ENCODE measurements at regions not wholly inside any gene's neighbourhood (a gene's known extent, or its start where the extent isn't known, plus 50 kb on each side); places are given as distances from the start of the nearest gene placed in this dataset.

DNA sequence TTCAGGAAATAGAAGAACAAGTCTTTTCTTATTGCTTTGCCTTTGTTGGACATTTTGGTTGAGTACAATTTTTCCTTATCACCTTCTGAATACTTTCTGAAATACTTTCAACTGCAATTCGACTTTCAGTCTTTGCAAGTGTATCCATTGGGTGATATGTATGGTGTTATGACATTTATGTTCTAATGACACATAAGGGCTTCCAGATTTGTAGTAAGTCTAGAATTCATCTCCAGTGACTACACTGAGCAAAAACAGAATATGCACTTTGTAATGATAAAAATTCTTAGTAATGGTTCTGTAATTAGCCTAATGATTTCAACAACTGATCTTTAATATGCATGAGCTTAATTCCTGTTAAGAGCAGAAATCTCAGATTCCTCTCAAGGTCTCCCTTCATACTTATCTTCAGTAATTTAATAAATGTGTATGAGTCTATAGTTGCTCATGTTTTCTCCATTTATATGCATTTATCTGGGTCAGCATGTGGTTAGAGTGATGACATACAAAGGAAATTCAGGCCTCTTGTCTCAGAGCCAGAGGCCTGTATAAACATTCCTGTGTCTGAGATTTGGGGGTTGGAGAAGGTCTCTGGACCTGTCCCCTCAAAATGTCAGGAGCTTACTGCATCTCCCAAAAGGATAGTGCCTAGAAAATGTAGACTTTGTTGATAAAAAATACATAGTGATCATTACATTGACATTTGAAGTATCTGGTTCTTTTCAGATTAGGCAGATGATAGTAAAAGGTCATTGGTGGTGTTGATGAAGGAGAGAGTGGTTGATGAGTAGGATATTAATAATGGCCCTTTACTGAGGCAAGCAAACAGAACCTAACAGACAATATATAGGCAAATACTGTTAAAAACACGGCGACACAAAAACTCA, 114.9 kb downstream of the QPCT start:
- DNase-seq: no peak
- H3K4me3 ChIP-seq (ENCODE audit: insufficient read depth, low read depth, low read length): no peak overlapping the region

DNA sequence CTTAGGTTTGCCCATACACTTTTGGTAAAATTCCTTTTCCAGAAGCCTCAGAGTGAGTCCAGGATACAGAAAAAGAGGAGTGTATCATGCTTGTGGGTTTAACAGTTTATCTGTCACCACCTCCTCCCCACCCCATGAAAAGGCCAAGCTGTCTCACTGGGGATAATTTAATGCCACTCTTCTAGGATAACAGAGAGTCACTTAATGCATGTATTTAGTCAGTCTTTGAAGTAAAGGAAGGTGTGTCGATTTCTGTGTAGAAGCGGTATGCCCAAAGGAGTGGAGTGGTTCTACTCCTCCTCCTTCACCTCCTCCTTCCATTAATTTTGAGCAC, 116.4 kb downstream of the QPCT start:
- Histone ChIP-seq H3K4me3 (ENCODE audit: insufficient read depth, low read depth, low read length) (no peak overlapping the region), H3K27me3 (ENCODE audit: control insufficient read depth, insufficient read depth, low read length) (no peaks in the 10 kb centered on the region), H3K36me3 (replicated peaks; ENCODE audit: control insufficient read depth, insufficient read depth, low read length) (no peaks in the 10 kb centered on the region)
- DNase-seq: no peak

More for the DNA sequence above, 114.9 kb downstream of the QPCT start:
- no peaks in the 10 kb centered on the region for H3K27me3 ChIP-seq (ENCODE audit: control insufficient read depth, insufficient read depth, low read length)
- H3K36me3 ChIP-seq (replicated peaks; ENCODE audit: control insufficient read depth, insufficient read depth, low read length): no peaks in the 10 kb centered on the region

DNA sequence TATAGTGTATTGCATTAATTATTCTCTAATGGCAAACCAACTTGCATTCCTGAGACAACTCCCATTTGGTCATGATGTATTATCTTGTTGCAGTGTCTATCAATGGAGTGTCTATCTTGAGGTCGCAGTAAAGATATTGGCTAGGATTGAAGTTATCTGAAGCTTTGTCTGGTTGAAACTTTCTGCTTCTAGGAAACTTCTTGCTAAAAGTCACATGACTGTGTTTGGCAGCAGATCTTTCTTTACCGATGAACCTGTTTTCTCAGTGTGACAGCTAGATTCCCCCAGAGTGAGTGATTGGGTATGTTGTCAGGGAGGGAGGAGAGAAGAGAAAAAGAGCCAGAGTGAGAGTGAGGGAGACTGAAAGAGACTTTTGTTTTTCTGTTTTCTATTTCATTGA, 119.6 kb downstream of the QPCT start:
- no peaks in the 10 kb centered on the region for H3K27me3 ChIP-seq (ENCODE audit: control insufficient read depth, insufficient read depth, low read length)
- H3K4me3 ChIP-seq (ENCODE audit: insufficient read depth, low read depth, low read length): no peak overlapping the region
- no peaks in the 10 kb centered on the region for H3K36me3 ChIP-seq (replicated peaks; ENCODE audit: control insufficient read depth, insufficient read depth, low read length)
- no peak for DNase-seq

DNA sequence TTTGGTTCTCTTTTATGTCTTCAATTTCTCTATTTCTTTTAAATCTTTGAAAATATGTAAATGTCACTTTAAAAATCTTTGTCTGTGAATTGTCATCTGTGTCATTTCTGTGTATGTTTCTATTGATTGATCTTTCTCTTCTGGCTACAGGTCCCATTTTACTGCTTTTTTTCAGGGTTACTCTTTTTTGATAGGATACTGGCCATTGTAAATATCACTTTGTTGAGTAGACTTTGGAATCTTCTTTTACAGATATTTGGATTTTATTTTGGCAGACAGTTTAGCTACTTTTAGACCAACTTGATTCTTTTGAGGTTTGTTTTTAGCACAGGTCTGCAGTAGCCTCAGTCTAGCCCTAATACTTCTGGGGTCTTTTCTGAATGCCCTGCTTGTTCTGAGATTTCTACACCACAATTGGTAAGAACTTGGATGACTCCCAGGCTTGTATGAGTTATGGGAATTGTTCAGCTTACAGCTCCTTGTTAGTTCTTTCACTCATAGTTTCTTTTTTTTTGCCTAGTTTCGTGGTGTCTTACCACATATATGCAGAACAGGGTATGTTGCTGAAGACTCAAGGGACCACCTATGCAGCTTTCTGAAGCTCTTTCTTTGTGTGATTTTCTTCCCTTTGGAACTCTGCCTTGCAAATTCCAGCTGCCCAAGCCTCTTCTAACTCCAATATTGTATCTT, 122.2 kb downstream of the QPCT start:
- no peaks in the 10 kb centered on the region for H3K27me3 ChIP-seq (ENCODE audit: control insufficient read depth, insufficient read depth, low read length)
- DNase-seq: no peak

DNA sequence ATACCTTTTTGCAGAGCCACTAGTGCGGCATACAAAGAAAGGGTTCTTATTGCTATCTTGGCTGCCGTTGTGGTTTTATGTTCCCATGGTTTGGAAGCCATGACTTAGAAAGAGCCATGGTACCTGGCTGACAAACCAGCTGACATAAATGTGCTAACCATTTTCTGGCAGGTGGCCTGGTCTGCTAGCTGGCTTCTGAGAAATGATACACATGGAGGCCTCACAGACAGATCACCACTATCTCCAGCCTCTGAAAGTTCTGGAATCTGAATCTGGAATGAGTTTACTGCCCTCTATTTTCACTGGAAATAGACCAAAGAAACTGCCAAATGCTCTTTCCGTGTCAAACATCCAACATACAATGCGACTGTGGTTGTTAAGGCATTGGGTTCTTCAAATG, 123.7 kb downstream of the QPCT start:
- Histone ChIP-seq H3K4me3 (ENCODE audit: insufficient read depth, low read depth, low read length) (no peak overlapping the region), H3K27me3 (ENCODE audit: control insufficient read depth, insufficient read depth, low read length) (no peaks in the 10 kb centered on the region), H3K36me3 (replicated peaks; ENCODE audit: control insufficient read depth, insufficient read depth, low read length) (no peaks in the 10 kb centered on the region)
- DNase-seq: no peak

More for the DNA sequence above, 122.2 kb downstream of the QPCT start:
- H3K36me3 ChIP-seq (replicated peaks; ENCODE audit: control insufficient read depth, insufficient read depth, low read length): no peaks in the 10 kb centered on the region
- no peak overlapping the region for H3K4me3 ChIP-seq (ENCODE audit: insufficient read depth, low read depth, low read length)

DNA sequence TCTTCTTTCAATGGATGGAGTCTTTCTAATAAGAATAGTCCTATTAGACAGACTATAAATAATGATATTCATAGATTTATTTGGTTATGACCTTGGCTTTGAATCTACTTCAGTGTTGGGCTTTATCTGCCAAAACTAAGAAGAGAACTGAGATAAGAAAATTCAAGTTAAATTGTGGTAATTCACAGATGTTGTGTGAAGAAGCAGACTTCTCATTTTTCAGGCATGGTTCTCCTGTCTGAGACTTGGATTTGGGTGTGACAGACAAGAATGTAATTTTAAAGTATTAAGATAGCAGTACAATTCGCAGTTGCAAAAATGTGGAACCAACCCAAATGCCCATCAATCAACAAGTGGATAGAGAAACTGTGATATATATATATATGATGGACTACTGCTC, 124.7 kb downstream of the QPCT start:
- Histone ChIP-seq H3K4me3 (ENCODE audit: insufficient read depth, low read depth, low read length) (no peak overlapping the region), H3K36me3 (replicated peaks; ENCODE audit: control insufficient read depth, insufficient read depth, low read length) (no peaks in the 10 kb centered on the region), H3K27me3 (ENCODE audit: control insufficient read depth, insufficient read depth, low read length) (no peaks in the 10 kb centered on the region)
- no peak for DNase-seq

DNA sequence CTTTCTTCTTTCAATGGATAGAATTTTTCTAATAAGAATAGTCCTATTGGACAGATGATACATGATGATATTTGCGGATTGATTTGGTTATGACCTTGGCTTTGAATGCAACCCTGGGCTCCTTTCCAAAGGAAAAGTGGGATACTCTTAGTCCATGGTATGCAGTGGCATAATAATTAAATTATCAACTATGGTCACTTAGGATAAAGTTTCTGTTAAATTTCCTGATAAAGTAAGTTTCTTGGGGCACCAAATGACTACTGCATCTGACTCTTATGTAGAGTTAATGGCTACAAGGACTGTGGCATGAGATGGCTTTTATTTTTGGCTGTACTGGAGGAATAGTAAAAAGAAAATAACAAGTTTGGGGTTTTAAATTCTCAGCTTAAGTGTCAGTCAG, 126.7 kb downstream of the QPCT start:
- no peaks in the 10 kb centered on the region for H3K27me3 ChIP-seq (ENCODE audit: control insufficient read depth, insufficient read depth, low read length)
- no peak for DNase-seq
- no peaks in the 10 kb centered on the region for H3K36me3 ChIP-seq (replicated peaks; ENCODE audit: control insufficient read depth, insufficient read depth, low read length)
- H3K4me3 ChIP-seq (ENCODE audit: insufficient read depth, low read depth, low read length): no peak overlapping the region

DNA sequence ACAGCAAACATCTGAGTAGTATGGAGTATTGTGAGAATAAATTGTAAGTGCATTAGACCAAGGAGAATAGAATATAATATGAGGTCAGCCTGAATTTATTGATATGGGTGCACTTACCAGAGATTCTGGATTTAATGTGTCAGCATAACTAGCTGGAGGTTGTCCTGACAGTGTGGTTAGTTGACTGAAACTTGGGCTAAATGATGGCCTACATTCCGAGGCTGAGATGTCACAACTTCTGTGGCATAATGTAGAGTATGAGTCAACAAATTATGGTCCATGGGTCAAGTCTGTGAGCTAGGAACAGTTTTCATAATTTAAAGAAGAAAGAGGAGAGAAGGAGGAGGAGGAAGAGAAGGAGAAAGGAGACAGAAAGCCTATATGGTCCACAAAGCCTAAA, 127.6 kb downstream of the QPCT start:
- H3K4me3 ChIP-seq (ENCODE audit: insufficient read depth, low read depth, low read length): no peak overlapping the region
- no peaks in the 10 kb centered on the region for H3K36me3 ChIP-seq (replicated peaks; ENCODE audit: control insufficient read depth, insufficient read depth, low read length)
- H3K27me3 ChIP-seq (ENCODE audit: control insufficient read depth, insufficient read depth, low read length): no peaks in the 10 kb centered on the region
- no peak for DNase-seq

DNA sequence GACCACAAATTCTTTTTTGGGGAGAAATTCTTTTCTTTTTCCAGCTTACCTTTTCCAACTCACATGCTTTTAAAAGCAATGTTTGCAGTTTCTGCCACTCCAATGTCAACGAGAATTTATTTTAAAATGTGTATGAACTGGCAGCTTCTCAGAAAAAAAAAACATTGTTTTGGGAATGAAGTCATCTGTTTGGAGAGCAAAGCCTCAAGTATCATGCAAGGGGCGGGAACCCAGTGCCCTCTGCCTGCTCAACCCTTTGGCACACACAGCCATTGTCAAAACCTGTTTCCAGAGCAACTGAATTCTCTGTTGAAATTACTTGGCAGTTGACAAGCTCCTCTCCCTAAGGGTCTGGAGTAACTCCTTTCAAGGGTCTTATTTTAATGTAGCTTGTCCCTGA, 128.5 kb downstream of the QPCT start:
- DNase-seq: no peak
- Histone ChIP-seq H3K27me3 (ENCODE audit: control insufficient read depth, insufficient read depth, low read length) (no peaks in the 10 kb centered on the region), H3K36me3 (replicated peaks; ENCODE audit: control insufficient read depth, insufficient read depth, low read length) (no peaks in the 10 kb centered on the region), H3K4me3 (ENCODE audit: insufficient read depth, low read depth, low read length) (no peak overlapping the region)

DNA sequence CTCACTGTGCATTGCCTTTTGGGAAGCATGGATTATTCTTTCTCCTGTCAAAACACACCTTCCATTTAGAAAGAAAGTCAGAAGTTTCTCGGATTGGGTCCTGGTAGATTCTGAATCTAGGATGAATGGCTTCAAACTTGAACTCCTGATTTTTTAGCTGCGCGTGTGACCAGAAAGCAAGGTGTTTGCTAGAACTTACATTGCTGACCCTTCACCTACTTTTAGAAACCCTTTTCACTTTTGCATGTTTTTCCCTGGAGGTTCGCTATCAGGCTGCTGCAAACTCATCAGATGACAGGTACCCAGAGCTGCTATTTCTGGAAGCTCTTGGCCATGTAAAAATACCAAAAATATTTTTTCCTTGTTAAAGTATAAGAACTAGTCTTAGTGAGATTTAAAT, 132.0 kb downstream of the QPCT start:
- H3K4me3 ChIP-seq (ENCODE audit: insufficient read depth, low read depth, low read length): no peak overlapping the region
- no peaks in the 10 kb centered on the region for H3K27me3 ChIP-seq (ENCODE audit: control insufficient read depth, insufficient read depth, low read length)
- H3K36me3 ChIP-seq (replicated peaks; ENCODE audit: control insufficient read depth, insufficient read depth, low read length): no peaks in the 10 kb centered on the region
- no peak for DNase-seq

DNA sequence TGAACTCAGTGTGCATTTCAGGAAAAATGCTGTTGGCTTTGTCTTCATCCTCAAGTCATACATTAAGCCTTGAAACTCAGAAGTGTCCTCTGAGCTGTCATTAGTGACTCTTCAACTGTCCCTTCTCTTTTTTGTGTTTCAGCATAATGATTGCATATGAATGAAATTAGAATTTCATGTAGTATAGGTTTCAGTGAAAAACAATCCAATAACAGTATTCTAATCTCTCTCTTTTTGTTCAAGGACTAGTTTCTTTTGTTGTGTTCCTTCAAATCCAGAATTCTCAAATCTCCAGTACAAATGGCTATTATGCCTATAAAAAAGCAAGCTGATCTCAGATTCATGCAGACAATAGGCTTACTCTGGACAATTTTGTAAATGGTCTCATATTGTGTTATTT, 133.5 kb downstream of the QPCT start:
- H3K27me3 ChIP-seq (ENCODE audit: control insufficient read depth, insufficient read depth, low read length): no peaks in the 10 kb centered on the region
- no peak overlapping the region for H3K4me3 ChIP-seq (ENCODE audit: insufficient read depth, low read depth, low read length)
- H3K36me3 ChIP-seq (replicated peaks; ENCODE audit: control insufficient read depth, insufficient read depth, low read length): no peaks in the 10 kb centered on the region
- no peak for DNase-seq

DNA sequence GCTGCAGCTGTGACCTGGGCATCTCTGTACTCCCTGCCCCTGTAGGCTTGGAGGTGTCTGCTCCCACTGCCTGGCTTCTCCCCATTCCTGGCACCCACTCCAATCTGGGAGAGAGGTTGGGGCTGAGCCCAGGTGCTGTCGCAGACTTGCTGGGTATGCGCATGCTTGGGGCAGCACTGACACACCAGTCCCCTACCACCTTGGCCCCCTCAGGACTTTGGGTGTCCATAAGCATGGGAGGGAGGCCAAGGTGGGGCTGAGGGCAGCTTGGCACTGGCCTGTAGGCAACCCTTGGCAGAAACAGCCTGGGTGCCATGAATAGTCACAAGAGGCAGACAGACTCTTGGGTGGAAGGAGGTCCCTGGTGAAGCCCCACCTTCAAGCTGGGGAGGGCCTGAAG, 136.8 kb downstream of the QPCT start:
- no peaks in the 10 kb centered on the region for H3K36me3 ChIP-seq (replicated peaks; ENCODE audit: control insufficient read depth, insufficient read depth, low read length)
- no peaks in the 10 kb centered on the region for H3K27me3 ChIP-seq (ENCODE audit: control insufficient read depth, insufficient read depth, low read length)
- H3K4me3 ChIP-seq (ENCODE audit: insufficient read depth, low read depth, low read length): no peak overlapping the region
- DNase-seq: no peak

DNA sequence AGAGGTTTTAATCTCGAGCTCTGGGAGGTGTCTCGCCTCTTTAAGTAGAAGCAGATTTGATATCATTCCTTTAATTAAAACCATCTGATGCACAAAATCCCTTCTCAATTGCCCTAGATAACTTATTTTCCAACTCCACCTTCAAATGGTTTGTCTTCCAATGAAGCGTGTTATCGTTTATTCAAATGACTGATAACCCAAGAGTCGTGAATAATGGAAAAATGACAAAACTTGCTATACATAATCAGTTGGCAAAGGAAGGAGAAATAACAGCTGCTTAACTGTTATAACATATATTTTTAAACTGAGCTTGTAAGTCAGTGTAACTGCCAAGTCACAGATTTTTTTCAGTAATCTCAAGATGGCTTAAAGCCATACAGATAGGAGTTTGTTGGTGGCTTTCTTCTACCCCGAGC, 144.6 kb downstream of the QPCT start:
- no peaks in the 10 kb centered on the region for H3K27me3 ChIP-seq (ENCODE audit: control insufficient read depth, insufficient read depth, low read length)
- no peak overlapping the region for H3K4me3 ChIP-seq (ENCODE audit: insufficient read depth, low read depth, low read length)
- H3K36me3 ChIP-seq (replicated peaks; ENCODE audit: control insufficient read depth, insufficient read depth, low read length): no peaks in the 10 kb centered on the region
- no peak for DNase-seq

DNA sequence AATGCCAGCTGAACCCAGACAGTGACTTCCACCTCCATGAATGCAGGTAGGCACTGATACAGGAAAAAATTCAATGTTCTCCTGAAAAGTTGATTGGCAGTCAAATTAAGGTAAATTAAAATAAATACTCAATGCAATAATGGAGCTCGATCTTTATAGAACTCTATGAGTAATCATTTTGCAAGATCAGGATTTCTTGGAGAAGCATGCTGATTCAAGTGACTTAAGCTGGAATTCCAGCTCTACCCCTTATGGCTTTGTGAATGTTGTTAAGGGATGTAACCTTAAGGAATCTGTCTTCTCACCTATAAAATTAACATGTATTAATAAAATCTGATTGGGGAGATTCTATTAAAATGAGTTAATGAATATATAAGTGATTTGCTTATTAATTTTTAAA, 145.1 kb downstream of the QPCT start:
- H3K36me3 ChIP-seq (replicated peaks; ENCODE audit: control insufficient read depth, insufficient read depth, low read length): no peaks in the 10 kb centered on the region
- no peaks in the 10 kb centered on the region for H3K27me3 ChIP-seq (ENCODE audit: control insufficient read depth, insufficient read depth, low read length)

DNA sequence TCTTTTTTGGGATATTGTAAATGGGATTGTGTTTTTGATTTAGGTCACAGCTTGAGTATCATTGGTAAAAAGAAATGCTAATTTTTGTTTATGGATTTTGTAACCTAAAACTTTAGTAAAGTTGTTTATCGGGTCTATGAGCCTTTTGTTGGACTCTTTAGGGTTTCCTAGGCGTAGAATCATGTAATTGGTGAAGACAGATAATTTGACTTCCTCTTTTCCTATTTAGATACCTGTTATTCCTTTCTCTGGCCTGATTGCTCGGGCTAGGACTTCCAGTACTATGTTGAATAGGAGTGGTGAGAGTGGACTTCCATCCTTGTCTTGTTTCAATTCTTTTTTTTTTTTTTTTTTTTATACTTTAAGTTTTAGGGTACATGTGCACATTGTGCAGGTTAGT, 149.0 kb downstream of the QPCT start:
- DNase-seq: no peak
- Histone ChIP-seq H3K27me3 (ENCODE audit: control insufficient read depth, insufficient read depth, low read length) (no peaks in the 10 kb centered on the region), H3K4me3 (ENCODE audit: insufficient read depth, low read depth, low read length) (no peak overlapping the region), H3K36me3 (replicated peaks; ENCODE audit: control insufficient read depth, insufficient read depth, low read length) (no peaks in the 10 kb centered on the region)

More for the DNA sequence above, 145.1 kb downstream of the QPCT start:
- no peak overlapping the region for H3K4me3 ChIP-seq (ENCODE audit: insufficient read depth, low read depth, low read length)
- no peak for DNase-seq

All from H7 (cell line).